ENCODE measurements at regions not wholly inside any gene's neighbourhood (a gene's known extent, or its start where the extent isn't known, plus 50 kb on each side); places are given as distances from the start of the nearest gene placed in this dataset.
"Not testable (repeated sequence)": the region's sequence is repeated elsewhere in the genome, so short reads cannot be mapped to it uniquely, and the experiment has no call there.

DNA sequence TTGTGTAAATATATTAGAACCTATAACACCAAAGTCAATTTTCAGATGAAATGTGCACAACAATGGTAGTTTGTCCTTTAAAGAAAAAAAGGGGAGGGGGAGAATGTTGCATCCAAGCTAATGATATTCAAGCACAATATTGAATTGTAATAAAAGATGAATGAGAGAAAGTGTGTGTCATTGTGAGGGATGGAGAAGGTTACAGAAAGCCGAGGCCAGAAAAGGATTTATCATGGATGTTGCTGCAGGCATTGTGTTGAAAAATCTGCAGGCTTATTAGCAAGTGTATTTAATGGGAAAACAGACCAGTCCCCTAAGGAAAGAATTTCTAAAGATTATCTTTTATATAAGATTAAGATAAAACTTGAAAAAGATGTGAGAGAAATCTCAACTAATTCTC, 186.5 kb downstream of the SPTSSA start:
- Histone ChIP-seq H3K4me1 (ENCODE audit: insufficient read depth, low read length) (no peaks in the 10 kb centered on the region), H3K36me3 (ENCODE audit: insufficient read depth, low read length) (no peaks in the 10 kb centered on the region), H3K27ac (ENCODE audit: low read depth, low read length) (no peak overlapping the region), H3K27me3 (ENCODE audit: insufficient read depth, low read length, poor library complexity, severe bottlenecking) (no peaks in the 10 kb centered on the region), H3K9me3 (ENCODE audit: low read length) (no peaks in the 10 kb centered on the region), H3K4me3 (ENCODE audit: low read length) (no peak overlapping the region)
- Mint-ChIP-seq H3K27ac (no peak overlapping the region), H3K4me3 (no peak overlapping the region), H3K36me3 (no peaks in the 10 kb centered on the region), H3K9me3 (peaks cover 0 to 4% (median 0%) of the 10 kb centered on the region in 5 donors), H3K4me1 (no peaks in the 10 kb centered on the region), H3K27me3 (peaks cover 7 to 14% of the 10 kb centered on the region in 2 donors)
- no peak for DNase-seq
- CTCF ChIA-PET = no interaction called here
- POLR2A ChIA-PET = no interaction called here

DNA sequence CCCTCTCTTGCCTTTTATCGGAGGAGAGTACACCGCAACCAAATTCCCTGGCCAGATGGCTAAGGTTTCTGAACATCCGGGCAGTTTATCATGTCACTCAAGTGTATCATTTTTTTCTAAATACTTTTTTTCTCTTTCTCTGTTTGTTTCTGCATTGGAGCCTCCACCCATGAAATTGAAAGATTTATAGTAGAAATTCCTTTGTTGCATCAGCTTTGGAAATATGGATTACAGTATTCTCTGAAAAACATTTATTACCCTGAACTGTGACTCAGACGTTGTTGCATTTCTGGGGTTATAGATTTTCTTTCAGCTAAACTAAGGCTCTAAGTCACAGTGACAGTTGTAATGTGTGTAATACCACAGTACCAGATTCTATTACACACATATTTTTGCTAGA, 187.0 kb downstream of the SPTSSA start:
- Histone ChIP-seq H3K4me3 (ENCODE audit: low read length) (no peak overlapping the region), H3K4me1 (ENCODE audit: insufficient read depth, low read length) (no peaks in the 10 kb centered on the region), H3K27ac (ENCODE audit: low read depth, low read length) (no peak overlapping the region), H3K27me3 (ENCODE audit: insufficient read depth, low read length, poor library complexity, severe bottlenecking) (no peaks in the 10 kb centered on the region), H3K9me3 (ENCODE audit: low read length) (no peaks in the 10 kb centered on the region), H3K36me3 (ENCODE audit: insufficient read depth, low read length) (no peaks in the 10 kb centered on the region)
- no peak for DNase-seq
- H3K36me3 Mint-ChIP-seq = no peaks in the 10 kb centered on the region
- POLR2A ChIA-PET = no interaction called here
- no peak overlapping the region for H3K4me3 Mint-ChIP-seq
- no peak overlapping the region for H3K27ac Mint-ChIP-seq
- H3K27me3 Mint-ChIP-seq = peaks cover 11 to 16% of the 10 kb centered on the region in 2 donors
- H3K4me1 Mint-ChIP-seq = no peaks in the 10 kb centered on the region
- CTCF ChIA-PET = no interaction called here
- H3K9me3 Mint-ChIP-seq = peaks cover 0 to 4% (median 0%) of the 10 kb centered on the region in 5 donors

GRCh38 chr14:34273716-34274115, 188.3 kb downstream of the SPTSSA start:
- H3K4me1 ChIP-seq (ENCODE audit: insufficient read depth, low read length); H3K4me3 Mint-ChIP-seq; H3K27me3 ChIP-seq (ENCODE audit: insufficient read depth, low read length, poor library complexity, severe bottlenecking); H3K27ac ChIP-seq (ENCODE audit: low read depth, low read length); CTCF ChIA-PET; H3K4me3 ChIP-seq (ENCODE audit: low read length); H3K36me3 Mint-ChIP-seq; DNase-seq; H3K9me3 ChIP-seq (ENCODE audit: low read length); H3K9me3 Mint-ChIP-seq; H3K36me3 ChIP-seq (ENCODE audit: insufficient read depth, low read length); POLR2A ChIA-PET; H3K4me1 Mint-ChIP-seq: not testable (repeated sequence)
- H3K27me3 Mint-ChIP-seq = peaks cover 11 to 28% of the 10 kb centered on the region in 2 donors
- H3K27ac Mint-ChIP-seq = peak overlapping the region in 1 of 8 donors; percentile 16

- no peak overlapping the region for H3K27ac Mint-ChIP-seq
- no peaks in the 10 kb centered on the region for H3K36me3 Mint-ChIP-seq
- H3K4me1 Mint-ChIP-seq = no peaks in the 10 kb centered on the region
- CTCF ChIA-PET = no interaction called here
- Histone ChIP-seq H3K36me3 (ENCODE audit: insufficient read depth, low read length) (no peaks in the 10 kb centered on the region), H3K4me3 (ENCODE audit: low read length) (no peak overlapping the region), H3K4me1 (ENCODE audit: insufficient read depth, low read length) (no peaks in the 10 kb centered on the region), H3K27ac (ENCODE audit: low read depth, low read length) (no peak overlapping the region), H3K9me3 (ENCODE audit: low read length) (no peaks in the 10 kb centered on the region), H3K27me3 (ENCODE audit: insufficient read depth, low read length, poor library complexity, severe bottlenecking) (no peaks in the 10 kb centered on the region)
- no peak overlapping the region for H3K4me3 Mint-ChIP-seq
- peaks cover 8 to 24% of the 10 kb centered on the region in 2 donors for H3K27me3 Mint-ChIP-seq
- DNase-seq = no peak
- peaks cover 0 to 4% (median 0%) of the 10 kb centered on the region in 5 donors for H3K9me3 Mint-ChIP-seq
- POLR2A ChIA-PET = no interaction called here
Observed at GRCh38 chr14:34270361-34270760, 191.7 kb downstream of the SPTSSA start.

DNA sequence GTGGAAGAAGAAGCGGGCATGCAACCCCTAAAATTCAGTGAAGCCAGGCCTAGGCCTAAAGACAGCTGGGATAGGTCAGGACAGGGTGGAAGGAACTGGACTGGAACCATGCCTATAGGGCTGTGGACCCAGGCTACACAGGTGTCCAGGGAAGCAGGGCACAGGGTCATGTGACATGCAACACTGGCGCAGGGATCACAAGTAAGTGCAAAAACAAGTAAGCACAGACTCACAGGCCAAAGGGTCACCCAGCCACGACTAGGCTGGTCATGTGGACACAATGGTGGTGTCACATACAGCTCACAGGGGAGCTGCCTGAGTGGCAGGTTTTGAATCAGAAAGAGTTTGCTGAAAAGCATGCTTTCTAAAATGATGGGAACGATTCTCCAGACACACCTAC, 195.7 kb downstream of the SPTSSA start:
- DNase-seq = no peak
- Mint-ChIP-seq H3K36me3 (no peaks in the 10 kb centered on the region), H3K27ac (no peak overlapping the region), H3K27me3 (peaks cover 8 to 18% of the 10 kb centered on the region in 2 donors), H3K4me3 (no peak overlapping the region), H3K9me3 (peaks cover 0 to 3% (median 0%) of the 10 kb centered on the region in 5 donors), H3K4me1 (no peaks in the 10 kb centered on the region)
- Histone ChIP-seq H3K4me3 (ENCODE audit: low read length) (no peak overlapping the region), H3K36me3 (ENCODE audit: insufficient read depth, low read length) (no peaks in the 10 kb centered on the region), H3K27ac (ENCODE audit: low read depth, low read length) (no peak overlapping the region), H3K27me3 (ENCODE audit: insufficient read depth, low read length, poor library complexity, severe bottlenecking) (no peaks in the 10 kb centered on the region), H3K4me1 (ENCODE audit: insufficient read depth, low read length) (no peaks in the 10 kb centered on the region), H3K9me3 (ENCODE audit: low read length) (no peaks in the 10 kb centered on the region)
- ChIA-PET POLR2A (no interaction called here), CTCF (no interaction called here)

- Histone ChIP-seq H3K9me3 (ENCODE audit: low read length) (no peaks in the 10 kb centered on the region), H3K36me3 (ENCODE audit: insufficient read depth, low read length) (no peaks in the 10 kb centered on the region), H3K4me3 (ENCODE audit: low read length) (no peak overlapping the region), H3K4me1 (ENCODE audit: insufficient read depth, low read length) (no peaks in the 10 kb centered on the region), H3K27me3 (ENCODE audit: insufficient read depth, low read length, poor library complexity, severe bottlenecking) (no peaks in the 10 kb centered on the region), H3K27ac (ENCODE audit: low read depth, low read length) (no peak overlapping the region)
- DNase-seq = no peak
- H3K4me1 Mint-ChIP-seq = no peaks in the 10 kb centered on the region
- no peak overlapping the region for H3K27ac Mint-ChIP-seq
- no peak overlapping the region for H3K4me3 Mint-ChIP-seq
- CTCF ChIA-PET = no interaction called here
- peaks cover 4 to 6% of the 10 kb centered on the region in 2 donors for H3K27me3 Mint-ChIP-seq
- no peaks in the 10 kb centered on the region for H3K9me3 Mint-ChIP-seq
- POLR2A ChIA-PET = no interaction called here
- H3K36me3 Mint-ChIP-seq = no peaks in the 10 kb centered on the region
Observed at GRCh38 chr14:34262127-34262910, 199.7 kb downstream of the SPTSSA start.

DNA sequence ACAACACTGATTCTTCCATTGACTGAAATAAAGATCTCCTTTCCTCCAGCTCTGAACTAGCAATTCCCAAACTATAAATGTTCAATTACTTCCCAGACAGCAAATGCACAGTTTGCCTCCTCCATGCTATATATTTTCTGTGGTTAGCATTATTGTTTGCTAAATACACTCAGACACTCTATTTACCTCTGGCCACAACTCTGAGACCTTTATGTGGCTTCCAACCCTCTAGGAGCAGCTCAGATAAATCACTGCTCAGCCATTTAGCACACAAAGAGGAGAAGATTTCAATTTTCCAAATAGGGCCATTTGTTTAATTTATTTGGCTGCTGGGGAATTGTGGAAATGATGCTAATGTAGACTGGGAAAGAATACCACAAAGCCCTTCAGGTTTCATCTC, 202.0 kb downstream of the SPTSSA start:
- H3K27ac Mint-ChIP-seq = no peak overlapping the region
- no peaks in the 10 kb centered on the region for H3K9me3 Mint-ChIP-seq

GRCh38 chr14:34258318-34258717, 203.7 kb downstream of the SPTSSA start:
- no peak for DNase-seq
- Mint-ChIP-seq H3K27me3 (peaks cover 1 to 9% of the 10 kb centered on the region in 2 donors), H3K4me3 (no peak overlapping the region), H3K9me3 (no peaks in the 10 kb centered on the region), H3K4me1 (no peaks in the 10 kb centered on the region), H3K36me3 (no peaks in the 10 kb centered on the region), H3K27ac (no peak overlapping the region)
- ChIA-PET CTCF (no interaction called here), POLR2A (no interaction called here)
- Histone ChIP-seq H3K9me3 (ENCODE audit: low read length) (no peaks in the 10 kb centered on the region), H3K4me1 (ENCODE audit: insufficient read depth, low read length) (no peaks in the 10 kb centered on the region), H3K4me3 (ENCODE audit: low read length) (no peak overlapping the region), H3K36me3 (ENCODE audit: insufficient read depth, low read length) (no peaks in the 10 kb centered on the region), H3K27me3 (ENCODE audit: insufficient read depth, low read length, poor library complexity, severe bottlenecking) (no peaks in the 10 kb centered on the region), H3K27ac (ENCODE audit: low read depth, low read length) (no peak overlapping the region)

More for the DNA sequence above, 202.0 kb downstream of the SPTSSA start:
- ChIA-PET POLR2A (no interaction called here), CTCF (interaction anchor here (1.0 kb wide), 1 partner anchor 18 kb away, joined by 3 read pairs; no protein-coding TSS in a partner anchor)
- H3K4me3 Mint-ChIP-seq = no peak overlapping the region
- peaks cover 1 to 9% of the 10 kb centered on the region in 2 donors for H3K27me3 Mint-ChIP-seq
- H3K36me3 Mint-ChIP-seq = no peaks in the 10 kb centered on the region
- H3K27me3 ChIP-seq (ENCODE audit: insufficient read depth, low read length, poor library complexity, severe bottlenecking) = no peaks in the 10 kb centered on the region
- H3K9me3 ChIP-seq (ENCODE audit: low read length) = no peaks in the 10 kb centered on the region
- H3K4me1 ChIP-seq (ENCODE audit: insufficient read depth, low read length) = no peaks in the 10 kb centered on the region
- no peak overlapping the region for H3K27ac ChIP-seq (ENCODE audit: low read depth, low read length)
- no peak for DNase-seq
- H3K36me3 ChIP-seq (ENCODE audit: insufficient read depth, low read length) = no peaks in the 10 kb centered on the region
- H3K4me3 ChIP-seq (ENCODE audit: low read length) = no peak overlapping the region
- no peaks in the 10 kb centered on the region for H3K4me1 Mint-ChIP-seq

Measured in CD8-positive, alpha-beta memory T cell (primary cell).